Mesendoderm (in vitro differentiated cells): ENCODE measurements at regions not wholly inside any gene's neighbourhood (a gene's known extent, or its start where the extent isn't known, plus 50 kb on each side); places are given as distances from the start of the nearest gene placed in this dataset.

Experiments used
- DNase-seq: peaks from one replicate; pipeline ENCODE4 v3.0.0; 2013
- H2AK5ac ChIP-seq: 2 replicates; pipeline ENCODE4 v1.6.1; 2013; ENCODE audit warnings: low read length, inconsistent platforms
- H2BK120ac ChIP-seq: 2 replicates; pipeline ENCODE4 v1.6.1; 2013; ENCODE audit warnings: low read depth, mild to moderate bottlenecking, low read length, moderate library complexity, mixed read lengths
- H2BK15ac ChIP-seq: replicated peaks from 2 replicates; pipeline ENCODE4 v1.6.1; 2013; ENCODE audit warnings: low read depth, mild to moderate bottlenecking, moderate library complexity
- H2BK5ac ChIP-seq: 2 replicates; pipeline ENCODE4 v1.6.1; 2013; ENCODE audit warnings: low read length, inconsistent platforms
- H3K18ac ChIP-seq: 2 replicates; pipeline ENCODE4 v1.6.1; 2013; ENCODE audit warnings: mild to moderate bottlenecking, low read length, mixed read lengths
- H3K23ac ChIP-seq: one replicate; pipeline ENCODE4 v1.6.1; 2013; ENCODE audit warnings: low read length
- H3K27ac ChIP-seq: 2 replicates; pipeline ENCODE4 v1.5.1; 2013; ENCODE audit warnings: low read depth, mild to moderate bottlenecking, inconsistent platforms, low read length, moderate library complexity
- H3K27me3 ChIP-seq: 2 replicates; pipeline ENCODE4 v1.6.1; 2013; ENCODE audit warnings: low read length, control low read depth, mild to moderate bottlenecking, inconsistent platforms; ENCODE audit not compliant: insufficient read depth, poor library complexity
- H3K36me3 ChIP-seq: 2 replicates; pipeline ENCODE4 v1.6.1; 2013; ENCODE audit warnings: low read length, inconsistent platforms; ENCODE audit not compliant: control insufficient read depth, insufficient read depth
- H3K4ac ChIP-seq: one replicate; pipeline ENCODE4 v1.6.1; 2013; ENCODE audit warnings: low read depth, mild to moderate bottlenecking, low read length, moderate library complexity
- H3K4me1 ChIP-seq: 2 replicates; pipeline ENCODE4 v1.6.1; 2013; ENCODE audit warnings: low read depth, low read length, inconsistent platforms; ENCODE audit not compliant: control insufficient read depth
- H3K4me2 ChIP-seq: 2 replicates; pipeline ENCODE4 v1.6.1; 2013; ENCODE audit warnings: low read length
- H3K4me3 ChIP-seq: 2 replicates; pipeline ENCODE4 v1.5.1; 2013; ENCODE audit warnings: mild to moderate bottlenecking, low read length
- H3K56ac ChIP-seq: one replicate; pipeline ENCODE4 v1.6.1; 2013; ENCODE audit warnings: low read length
- H3K79me1 ChIP-seq: 2 replicates; pipeline ENCODE4 v1.6.1; 2013; ENCODE audit warnings: low read length, inconsistent platforms
- H3K79me2 ChIP-seq: 2 replicates; pipeline ENCODE4 v1.6.1; 2013; ENCODE audit warnings: mild to moderate bottlenecking, low read length; ENCODE audit not compliant: control insufficient read depth, insufficient read depth
- H3K9ac ChIP-seq: 2 replicates; pipeline ENCODE4 v1.6.1; 2013; ENCODE audit warnings: low read length, inconsistent platforms
- H4K5ac ChIP-seq: one replicate; pipeline ENCODE4 v1.6.1; 2013; ENCODE audit warnings: low read length
- H4K8ac ChIP-seq: one replicate; pipeline ENCODE4 v1.6.1; 2013; ENCODE audit warnings: low read depth, mild to moderate bottlenecking, control low read depth, low read length, moderate library complexity
- WGBS: extraction: QIAGEN DNeasy Blood & Tissue Kit; methylation state at CpG from one replicate; pipeline ENCODE4 v1.1.7; 2013; ENCODE audit warnings: low lambda C conversion rate, missing lambda C conversion rate; ENCODE audit not compliant: insufficient coverage; ENCODE audit errors: extremely low coverage; 5-methylcytosine and 5-hydroxymethylcytosine counted together

DNA sequence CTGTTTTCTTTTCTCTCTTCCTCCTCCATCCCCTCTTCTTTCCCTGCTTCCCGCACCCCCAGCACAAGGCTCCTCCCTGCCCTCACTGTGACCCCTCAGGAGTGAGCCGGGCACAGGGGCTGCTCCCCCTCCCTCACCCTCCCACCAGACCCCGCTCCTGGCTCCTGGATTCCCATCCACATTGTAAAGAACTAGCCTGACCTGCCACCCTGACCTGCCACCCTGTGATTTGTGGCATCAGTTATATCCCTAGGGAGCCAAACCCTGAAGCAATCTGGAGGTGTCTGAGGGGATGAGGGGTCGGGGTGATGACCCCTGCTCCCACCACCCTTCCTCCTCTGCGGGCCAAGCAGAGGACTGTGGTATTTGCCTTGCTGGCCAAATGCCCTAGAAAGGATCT lies 98.0 kb upstream of the LHX1 start:
- H3K4me2 ChIP-seq = no peak overlapping the region
- WGBS = no CpG with 5 or more reads among the region's 5 CpGs
- H4K5ac ChIP-seq = no peak overlapping the region
- no peak overlapping the region for H3K56ac ChIP-seq
- no peaks in the 10 kb centered on the region for H3K36me3 ChIP-seq
- H4K8ac ChIP-seq = no peak overlapping the region
- no peak overlapping the region for H2BK120ac ChIP-seq
- no peak overlapping the region for H3K4me3 ChIP-seq
- no peak for DNase-seq
- H3K79me1 ChIP-seq = no peaks in the 10 kb centered on the region
- peak overlapping the region; percentile 36 for H2AK5ac ChIP-seq
- H3K18ac ChIP-seq = no peak overlapping the region
- no peaks in the 10 kb centered on the region for H3K79me2 ChIP-seq
- no peak overlapping the region for H3K4ac ChIP-seq
- no peak overlapping the region for H3K23ac ChIP-seq
- no peaks in the 10 kb centered on the region for H3K27me3 ChIP-seq
- H3K9ac ChIP-seq = no peak overlapping the region
- peaks cover 2% of the 10 kb centered on the region for H3K4me1 ChIP-seq
- no peak overlapping the region for H3K27ac ChIP-seq
- H2BK5ac ChIP-seq = no peak overlapping the region
- H2BK15ac ChIP-seq = no peak overlapping the region

DNA sequence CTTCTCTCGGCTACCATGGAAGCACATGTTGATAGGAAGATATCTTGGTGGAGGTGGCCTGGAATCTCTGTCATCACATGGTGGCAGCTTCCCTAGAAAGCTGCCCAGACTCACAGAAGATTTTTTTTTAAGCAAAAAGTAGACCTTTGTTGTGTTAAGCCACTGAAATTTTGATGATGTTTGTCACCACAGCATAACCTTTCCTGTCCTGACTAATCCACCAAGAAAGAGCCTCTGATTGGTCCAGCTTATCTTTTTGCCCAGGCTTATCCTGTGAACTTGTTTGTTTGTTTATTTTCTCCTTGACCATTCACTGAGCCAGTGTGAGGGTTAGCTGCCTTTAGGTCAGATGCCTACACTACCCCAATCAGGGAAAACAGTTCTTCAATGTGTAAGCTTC lies 96.5 kb upstream of the LHX1 start:
- H3K36me3 ChIP-seq = no peaks in the 10 kb centered on the region
- no peak overlapping the region for H3K27ac ChIP-seq
- WGBS = no CpG with 5 or more reads among the region's 1 CpG
- no peak overlapping the region for H3K4ac ChIP-seq
- H2BK15ac ChIP-seq = no peak overlapping the region
- no peak overlapping the region for H3K23ac ChIP-seq
- no peak for DNase-seq
- H3K79me2 ChIP-seq = no peaks in the 10 kb centered on the region
- H3K9ac ChIP-seq = no peak overlapping the region
- H3K4me3 ChIP-seq = no peak overlapping the region
- H4K5ac ChIP-seq = no peak overlapping the region
- H2BK5ac ChIP-seq = no peak overlapping the region
- H3K4me2 ChIP-seq = no peak overlapping the region
- H4K8ac ChIP-seq = no peak overlapping the region
- no peak overlapping the region for H2BK120ac ChIP-seq
- no peak overlapping the region for H3K18ac ChIP-seq
- peaks cover 12% of the 10 kb centered on the region for H3K4me1 ChIP-seq
- H2AK5ac ChIP-seq = no peak overlapping the region
- H3K56ac ChIP-seq = no peak overlapping the region
- H3K27me3 ChIP-seq = no peaks in the 10 kb centered on the region
- H3K79me1 ChIP-seq = no peaks in the 10 kb centered on the region

DNA sequence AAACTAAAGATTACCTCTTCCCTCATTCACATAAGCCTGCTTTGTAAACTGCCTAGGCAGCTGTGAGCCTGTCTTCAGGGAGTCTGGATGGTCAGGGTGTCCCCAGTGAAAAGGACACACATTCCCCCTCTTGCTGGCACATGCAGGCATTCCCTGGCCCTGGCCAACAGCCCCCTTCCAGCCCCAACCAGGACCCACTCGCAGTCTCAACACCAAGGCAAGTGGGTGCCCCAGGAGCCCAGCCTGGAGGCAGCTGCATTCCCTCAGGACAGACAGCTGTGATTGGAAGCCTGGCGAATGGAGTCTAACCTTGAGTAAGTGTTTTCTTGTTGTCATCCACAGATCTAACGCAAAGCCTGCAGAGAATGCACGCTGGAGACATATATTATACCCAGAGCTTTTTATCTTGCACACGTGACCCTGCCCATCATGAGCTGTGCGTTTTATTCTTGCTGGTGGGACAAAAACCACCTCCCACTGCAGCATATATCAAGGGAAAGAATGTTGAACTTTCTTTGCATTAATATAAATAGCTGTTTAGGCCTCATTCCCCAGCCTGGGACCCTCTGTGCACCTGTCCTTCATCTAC lies 95.0 kb upstream of the LHX1 start:
- no peak overlapping the region for H2BK15ac ChIP-seq
- no peak overlapping the region for H3K9ac ChIP-seq
- H2AK5ac ChIP-seq = peak overlapping the region; percentile 39
- H3K36me3 ChIP-seq = no peaks in the 10 kb centered on the region
- H2BK5ac ChIP-seq = peak overlapping the region; percentile 59
- H3K4me1 ChIP-seq = peaks cover 19% of the 10 kb centered on the region
- H3K4ac ChIP-seq = no peak overlapping the region
- H3K23ac ChIP-seq = no peak overlapping the region
- H3K4me2 ChIP-seq = no peak overlapping the region
- WGBS = no CpG with 5 or more reads among the region's 6 CpGs
- DNase-seq = no peak
- H3K4me3 ChIP-seq = no peak overlapping the region
- H4K5ac ChIP-seq = no peak overlapping the region
- H4K8ac ChIP-seq = no peak overlapping the region
- H3K56ac ChIP-seq = peak overlapping the region; percentile 71
- H3K27me3 ChIP-seq = no peaks in the 10 kb centered on the region
- H2BK120ac ChIP-seq = no peak overlapping the region
- no peaks in the 10 kb centered on the region for H3K79me2 ChIP-seq
- H3K18ac ChIP-seq = no peak overlapping the region
- no peaks in the 10 kb centered on the region for H3K79me1 ChIP-seq
- H3K27ac ChIP-seq = no peak overlapping the region

DNA sequence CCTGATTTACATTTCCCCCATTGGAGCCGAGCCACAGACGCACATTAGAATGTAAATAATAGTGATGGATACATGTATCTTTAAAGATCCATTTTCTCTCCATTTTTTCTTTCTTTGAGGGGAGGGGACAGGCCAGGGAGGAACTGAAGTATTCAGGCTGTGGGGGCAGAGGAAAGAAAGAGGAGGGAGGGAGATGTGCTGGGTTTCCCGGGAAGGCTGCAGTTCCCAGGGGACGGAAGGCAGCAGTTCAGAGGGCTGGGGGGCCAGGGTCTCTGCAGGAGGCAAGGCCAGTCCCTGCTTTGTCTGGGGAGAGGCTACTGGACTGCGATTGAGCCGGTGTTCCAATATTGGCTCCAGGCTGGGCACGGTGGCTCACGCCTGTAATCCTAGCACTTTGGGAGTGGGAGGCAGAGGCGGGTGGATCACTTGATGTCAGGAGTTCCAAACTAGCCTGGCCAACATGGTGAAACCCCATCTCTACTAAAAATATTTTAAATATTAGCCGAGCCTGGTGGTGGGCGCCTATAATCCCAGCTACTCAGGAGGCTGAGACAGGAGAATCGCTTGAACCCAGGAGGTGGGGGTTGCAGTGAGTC lies 94.2 kb upstream of the LHX1 start:
- no peak overlapping the region for H2BK120ac ChIP-seq
- no peak for DNase-seq
- H3K9ac ChIP-seq = no peak overlapping the region
- no peaks in the 10 kb centered on the region for H3K27me3 ChIP-seq
- peak overlapping the region; percentile 59 for H3K56ac ChIP-seq
- H2AK5ac ChIP-seq = no peak overlapping the region
- H4K5ac ChIP-seq = no peak overlapping the region
- H4K8ac ChIP-seq = no peak overlapping the region
- H2BK5ac ChIP-seq = no peak overlapping the region
- no peak overlapping the region for H3K4me3 ChIP-seq
- H3K18ac ChIP-seq = no peak overlapping the region
- H3K23ac ChIP-seq = peak overlapping the region; percentile 51
- no peak overlapping the region for H3K4me2 ChIP-seq
- no peaks in the 10 kb centered on the region for H3K36me3 ChIP-seq
- H2BK15ac ChIP-seq = no peak overlapping the region
- peaks cover 21% of the 10 kb centered on the region for H3K4me1 ChIP-seq
- H3K79me1 ChIP-seq = no peaks in the 10 kb centered on the region
- H3K27ac ChIP-seq = no peak overlapping the region
- no peak overlapping the region for H3K4ac ChIP-seq
- WGBS = no CpG with 5 or more reads among the region's 12 CpGs
- no peaks in the 10 kb centered on the region for H3K79me2 ChIP-seq

DNA sequence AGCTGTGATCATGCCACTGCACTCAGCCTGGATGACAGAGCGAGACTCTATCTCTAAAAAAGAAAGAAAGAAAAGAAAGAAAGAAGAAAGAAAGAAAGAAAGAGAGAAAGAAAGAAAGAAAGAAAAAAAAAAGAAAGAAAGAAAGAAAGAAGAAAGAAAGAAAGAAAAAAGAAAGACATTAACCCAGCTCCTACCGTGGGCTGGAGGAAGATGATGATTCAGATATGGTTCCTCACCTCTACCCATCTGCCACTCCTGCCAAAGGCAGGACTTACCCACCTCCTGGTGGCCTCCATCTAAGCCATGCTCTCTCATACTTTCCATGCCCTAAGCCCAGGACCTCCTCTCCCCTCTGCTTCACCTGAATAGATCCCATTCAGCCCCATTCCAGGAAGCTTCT lies 93.3 kb upstream of the LHX1 start:
- Histone ChIP-seq H2BK120ac (no peak overlapping the region), H2BK15ac (no peak overlapping the region), H3K79me2 (no peaks in the 10 kb centered on the region), H4K8ac (no peak overlapping the region), H3K4ac (no peak overlapping the region), H3K23ac (no peak overlapping the region), H2BK5ac (peak overlapping the region; percentile 65), H3K4me1 (peaks cover 25% of the 10 kb centered on the region), H3K9ac (no peak overlapping the region), H3K27me3 (no peaks in the 10 kb centered on the region), H3K4me2 (no peak overlapping the region), H3K56ac (peak overlapping the region; percentile 20), H3K4me3 (no peak overlapping the region), H2AK5ac (peak overlapping the region; percentile 89), H3K18ac (no peak overlapping the region), H3K79me1 (no peaks in the 10 kb centered on the region), H3K27ac (no peak overlapping the region), H3K36me3 (no peaks in the 10 kb centered on the region), H4K5ac (no peak overlapping the region)
- no CpG with 5 or more reads among the region's 2 CpGs for WGBS
- DNase-seq = no peak

DNA sequence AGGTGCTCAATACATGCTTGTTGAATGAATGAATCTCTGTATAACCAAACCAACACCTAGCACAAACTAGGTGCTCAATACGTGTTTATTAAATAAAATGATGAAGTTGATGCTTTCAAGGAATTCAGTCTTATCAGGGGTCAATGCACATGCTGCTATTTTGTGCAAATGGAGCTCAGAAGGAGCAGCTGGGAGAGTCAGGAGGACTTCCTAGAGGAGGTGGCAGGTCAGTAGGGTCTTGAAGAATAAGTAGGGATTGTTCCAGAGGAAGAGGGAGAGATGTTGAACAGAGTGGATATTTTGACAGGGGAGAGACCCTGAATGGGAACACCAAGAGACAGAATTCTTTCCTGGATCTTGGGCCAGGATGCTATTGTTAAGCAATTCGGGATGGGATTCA lies 92.7 kb upstream of the LHX1 start:
- Histone ChIP-seq H3K79me2 (no peaks in the 10 kb centered on the region), H3K4me1 (peaks cover 27% of the 10 kb centered on the region), H4K8ac (no peak overlapping the region), H3K18ac (peak overlapping the region; percentile 41), H3K27ac (no peak overlapping the region), H3K27me3 (no peaks in the 10 kb centered on the region), H3K56ac (peak overlapping the region; percentile 91), H4K5ac (no peak overlapping the region), H3K4me3 (no peak overlapping the region), H3K4me2 (no peak overlapping the region), H3K79me1 (no peaks in the 10 kb centered on the region), H3K36me3 (no peaks in the 10 kb centered on the region), H3K4ac (no peak overlapping the region), H2BK15ac (no peak overlapping the region), H2BK5ac (peak overlapping the region; percentile 78), H2BK120ac (no peak overlapping the region), H3K9ac (no peak overlapping the region), H3K23ac (peak overlapping the region; percentile 59), H2AK5ac (peak overlapping the region; percentile 89)
- no CpG with 5 or more reads among the region's 2 CpGs for WGBS
- no peak for DNase-seq
